ENCODE measurements at regions not wholly inside any gene's neighbourhood (a gene's known extent, or its start where the extent isn't known, plus 50 kb on each side); places are given as distances from the start of the nearest gene placed in this dataset.
A peak's percentile ranks its signal among the peaks of the same experiment; 100 is the strongest.

DNA sequence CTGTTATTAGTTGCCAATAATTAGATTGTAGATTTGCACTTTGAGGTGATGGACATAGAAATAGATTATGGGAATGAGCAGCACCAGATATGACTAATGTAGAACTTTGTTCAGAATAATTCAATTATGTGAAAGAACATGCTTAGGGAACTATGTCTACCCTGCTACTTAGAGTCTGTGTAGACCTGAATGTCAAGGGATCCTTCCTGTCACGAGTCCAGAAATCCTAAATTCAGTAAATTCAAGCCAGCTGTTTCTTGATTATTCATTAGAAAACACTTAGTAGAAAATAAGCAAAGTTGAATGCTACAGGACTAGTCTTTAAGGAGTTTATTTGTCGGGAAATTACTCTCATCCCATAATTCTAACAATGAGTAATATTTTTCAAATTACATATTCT, 887.3 kb upstream of the SEMA6A start:
- DNase-seq = no peak

DNA sequence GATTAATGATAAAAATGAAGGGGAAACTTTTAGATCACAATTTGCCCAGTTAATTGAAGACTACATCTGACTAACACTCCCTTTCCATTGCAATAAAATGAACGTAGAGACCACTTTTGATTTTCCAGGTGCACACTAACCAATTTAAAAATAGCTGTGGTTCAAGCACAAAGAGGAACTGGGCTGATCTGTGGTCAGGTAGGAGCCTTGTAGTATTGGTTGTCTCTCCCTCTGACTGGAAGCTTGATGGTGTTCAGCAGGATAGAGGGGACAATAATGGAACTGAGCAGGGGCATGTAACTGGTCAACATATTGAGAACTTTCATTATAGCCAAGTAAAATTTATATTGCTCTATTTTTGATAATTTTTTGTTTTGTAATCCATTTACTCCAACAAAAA, 886.8 kb upstream of the SEMA6A start:
- no peak for DNase-seq

DNA sequence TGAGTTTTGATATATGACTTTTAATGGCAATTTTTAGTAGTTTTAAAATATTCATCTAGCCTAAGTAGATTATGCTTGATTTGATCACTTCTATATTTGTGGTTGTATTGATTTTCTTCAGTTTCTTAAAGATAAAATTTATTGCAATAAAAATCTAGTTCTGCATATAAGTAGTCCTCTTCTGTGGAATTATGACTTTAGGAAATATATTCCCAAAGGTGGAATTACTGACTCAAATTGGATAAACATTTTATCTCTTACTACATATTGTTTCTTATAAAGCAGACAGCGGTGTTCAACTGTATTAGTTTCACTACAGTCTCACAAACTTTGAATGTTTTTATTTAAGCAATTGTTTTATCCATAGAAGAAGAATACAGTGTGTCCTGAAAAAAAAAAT, 883.0 kb upstream of the SEMA6A start:
- DNase-seq = no peak

DNA sequence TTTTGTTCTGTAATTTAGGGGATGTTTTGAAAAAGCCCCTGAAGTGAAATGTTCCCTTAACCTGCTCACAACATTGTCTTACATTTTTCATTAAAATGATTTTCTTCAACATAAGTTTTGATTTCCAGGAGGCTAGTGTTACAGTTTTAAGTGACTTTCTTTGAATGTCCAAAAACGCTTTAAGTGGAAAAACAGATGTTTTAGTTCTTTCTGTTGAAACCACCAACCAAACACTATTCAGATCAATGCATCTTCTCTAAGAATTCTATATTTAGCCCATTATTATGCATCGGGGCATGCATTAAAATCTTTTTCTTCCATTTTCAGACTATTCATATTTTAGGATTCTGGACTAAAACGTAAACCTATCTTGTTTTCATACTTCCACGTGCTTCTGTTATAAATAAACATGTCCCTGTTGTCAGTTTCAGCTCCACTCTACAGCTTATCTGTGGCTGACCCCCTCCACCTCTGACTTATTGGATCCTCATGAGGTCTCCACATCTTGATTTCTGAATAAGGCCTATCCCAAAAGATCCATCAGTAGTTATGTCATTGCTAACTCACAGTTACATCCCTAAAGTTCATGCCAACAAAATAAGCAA, 882.3 kb upstream of the SEMA6A start:
- no peak for DNase-seq

DNA sequence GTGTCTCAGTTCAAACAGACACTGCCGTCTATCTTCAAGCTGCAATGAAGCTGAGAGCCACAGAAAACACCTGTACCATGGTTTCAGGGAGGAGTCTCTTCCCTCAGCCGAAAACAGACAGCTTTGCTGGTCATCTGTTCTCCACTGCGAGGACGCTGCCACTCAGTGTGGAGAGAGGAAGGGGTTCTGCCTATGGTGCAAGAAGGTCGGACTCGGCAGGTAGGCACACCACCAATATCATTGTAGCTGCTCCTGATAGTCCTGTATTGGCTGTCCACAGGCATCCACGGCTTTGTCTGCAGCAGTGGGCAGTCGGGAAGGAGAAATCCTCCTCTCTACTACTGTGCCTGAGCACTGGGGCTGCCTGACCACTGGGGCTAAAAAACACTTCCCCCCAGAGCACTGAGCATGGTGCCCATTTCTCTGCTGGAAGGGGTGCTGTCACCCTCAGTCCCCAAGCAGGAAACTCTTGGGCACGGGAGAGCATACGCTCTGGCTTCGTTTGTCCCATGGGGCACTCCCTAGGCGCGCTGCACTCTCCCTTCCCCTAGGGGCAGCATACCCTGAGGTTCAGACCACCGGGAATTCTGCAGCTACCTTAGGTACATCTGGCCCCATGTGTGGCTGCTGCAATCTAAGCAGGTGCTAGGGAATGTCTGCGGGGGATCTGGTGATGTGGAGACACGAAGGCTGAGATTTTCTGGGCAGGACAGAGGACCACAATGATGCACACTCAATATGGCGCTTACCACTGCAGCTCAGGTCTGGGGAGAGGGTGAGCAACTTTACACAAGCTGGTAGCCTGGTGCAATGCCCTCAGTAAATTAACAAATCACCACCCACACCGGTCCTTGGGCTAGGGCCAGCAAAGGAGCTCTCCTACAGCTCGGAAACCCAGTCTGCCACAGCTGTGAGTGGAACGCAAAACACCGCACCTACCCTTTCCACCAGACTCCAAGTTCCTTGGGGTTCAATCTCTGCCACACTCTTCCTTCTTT, 880.9 kb upstream of the SEMA6A start:
- no peak for DNase-seq

DNA sequence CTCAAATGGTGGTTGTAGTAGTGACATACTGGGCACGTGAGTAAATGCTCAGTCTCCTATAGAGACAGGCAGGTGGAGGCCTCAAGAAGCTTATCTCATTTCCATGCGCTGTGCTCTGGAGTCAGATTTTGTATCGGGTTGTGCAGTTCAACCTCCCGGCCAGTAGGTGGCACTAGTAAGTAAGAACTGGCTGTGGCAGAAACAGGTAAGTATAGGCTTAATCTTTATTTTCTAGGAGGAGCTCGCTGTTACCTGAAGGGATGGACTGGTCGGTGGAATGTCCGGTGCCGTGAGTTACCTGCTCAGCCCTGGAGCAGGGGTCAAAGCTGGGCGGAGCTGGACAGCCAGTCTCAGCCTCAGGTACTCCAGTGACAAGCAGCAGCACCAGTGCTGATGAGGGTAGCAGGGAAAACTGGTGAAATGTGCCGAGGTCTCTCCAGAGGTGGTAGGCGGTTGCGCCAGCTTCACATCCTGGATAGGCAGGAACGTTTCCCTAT, 880.1 kb upstream of the SEMA6A start:
- peak; percentile 6 to 19 for DNase-seq

DNA sequence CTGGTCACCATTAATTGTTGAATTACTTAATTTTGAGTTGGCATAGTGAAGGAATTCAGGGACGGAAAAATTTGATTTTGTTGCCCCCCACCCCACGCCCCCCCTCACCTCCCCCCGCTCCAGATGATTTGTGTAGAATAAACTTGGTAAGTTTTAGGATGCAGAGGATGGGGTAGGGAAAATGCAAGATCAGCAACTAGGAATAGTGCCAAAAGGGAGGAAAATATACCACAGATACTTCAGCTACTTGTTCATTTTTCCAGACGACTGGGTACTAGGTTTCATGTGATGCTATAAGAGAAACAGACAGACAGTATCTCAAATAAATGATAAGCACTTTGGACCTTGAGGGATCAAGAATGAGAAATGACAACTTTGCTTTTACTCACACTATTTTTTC, 862.2 kb upstream of the SEMA6A start:
- no peak for DNase-seq

DNA sequence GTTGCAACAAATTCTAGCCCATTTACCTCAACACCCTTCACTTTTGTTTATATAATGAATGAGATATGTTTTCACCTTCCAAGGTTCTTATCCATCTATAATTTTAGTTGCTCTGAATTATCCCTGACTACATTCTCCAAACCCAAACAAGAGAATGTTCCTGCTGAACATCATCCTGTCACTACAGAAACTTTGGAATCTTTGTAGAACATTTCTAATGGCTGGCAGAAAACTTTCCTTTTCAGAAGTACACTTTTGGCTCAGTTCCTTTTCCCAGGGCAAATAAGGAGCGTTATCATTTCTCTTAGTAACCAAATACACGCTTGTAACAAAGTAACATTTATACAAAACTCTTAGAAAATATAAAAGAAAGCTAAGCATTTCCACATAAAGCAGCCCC, 860.6 kb upstream of the SEMA6A start:
- no peak for DNase-seq

DNA sequence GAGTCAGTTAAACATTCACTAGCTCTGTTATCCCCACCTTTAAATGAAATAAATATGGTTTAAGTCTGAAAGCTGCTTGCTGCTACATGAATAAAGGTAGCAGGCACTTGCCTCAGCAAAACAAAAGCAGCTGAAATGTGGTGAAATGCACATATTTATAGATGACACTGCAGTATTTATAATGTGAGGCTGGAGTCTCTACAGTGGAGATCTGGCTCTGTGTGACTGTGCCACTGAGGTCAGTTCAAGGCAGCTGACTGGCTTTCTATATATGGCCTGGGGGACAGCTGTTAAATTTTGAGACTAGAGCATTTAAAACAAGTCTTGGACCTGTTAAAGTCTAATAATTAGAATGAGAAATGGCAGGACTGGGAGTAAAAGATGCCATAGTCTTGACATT, 859.6 kb upstream of the SEMA6A start:
- DNase-seq = no peak

DNA sequence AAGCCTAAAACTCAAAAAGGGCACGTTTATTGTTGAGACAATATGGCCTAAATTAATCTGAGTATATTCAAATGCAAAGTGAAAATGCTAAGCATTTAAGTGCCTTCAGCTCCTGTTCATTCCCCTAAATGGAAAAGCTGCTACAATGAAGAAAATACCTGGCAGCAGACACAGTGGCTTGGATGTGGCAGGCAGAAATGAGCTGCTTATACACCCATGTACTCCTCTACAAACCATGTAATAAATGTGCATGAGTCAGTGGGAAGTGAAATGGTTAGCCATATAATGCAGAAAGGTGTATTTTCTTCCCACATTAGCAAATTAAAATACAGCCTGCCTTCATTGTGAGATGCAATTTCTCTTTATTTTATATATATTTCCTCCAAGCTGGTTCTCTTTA, 859.2 kb upstream of the SEMA6A start:
- DNase-seq = no peak

DNA sequence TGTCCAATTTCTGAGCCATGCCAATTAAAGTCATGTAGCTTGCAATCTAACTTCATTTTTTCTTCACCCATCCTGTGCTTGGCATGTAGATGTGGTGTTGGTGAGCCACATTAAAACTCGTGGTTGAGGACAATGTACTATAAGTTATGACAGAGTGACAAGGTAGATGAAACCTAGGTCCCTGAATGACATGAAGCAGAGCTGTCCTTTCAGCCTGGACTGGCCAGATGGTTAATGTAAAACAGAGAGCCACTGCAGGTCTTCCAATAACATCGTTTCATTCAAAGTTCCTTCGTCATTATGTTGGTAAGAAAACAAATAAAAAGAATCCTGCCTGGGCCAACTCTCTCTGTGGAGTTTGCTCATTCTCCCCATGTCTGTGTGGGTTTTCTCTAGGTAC, 856.5 kb upstream of the SEMA6A start:
- DNase-seq = no peak

DNA sequence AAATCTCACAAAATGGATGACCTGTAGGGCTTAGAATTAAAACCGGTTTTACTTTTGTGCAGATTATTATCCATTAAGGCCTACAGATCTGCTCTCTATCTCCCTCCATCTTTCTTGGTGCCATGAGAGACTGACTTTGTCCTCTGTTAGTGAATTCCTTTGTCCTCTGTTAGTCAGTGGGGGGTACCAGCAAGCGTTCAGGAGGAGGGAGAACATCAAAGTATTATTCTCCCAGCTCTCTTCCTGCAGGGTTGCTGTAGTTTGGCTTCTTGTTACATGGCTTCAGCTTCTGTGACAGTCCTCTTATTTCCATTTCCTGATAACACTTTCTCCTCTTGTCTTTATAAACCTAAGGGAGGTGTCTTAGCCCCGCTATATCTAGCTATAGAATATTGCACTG, 850.5 kb upstream of the SEMA6A start:
- no peak for DNase-seq

DNA sequence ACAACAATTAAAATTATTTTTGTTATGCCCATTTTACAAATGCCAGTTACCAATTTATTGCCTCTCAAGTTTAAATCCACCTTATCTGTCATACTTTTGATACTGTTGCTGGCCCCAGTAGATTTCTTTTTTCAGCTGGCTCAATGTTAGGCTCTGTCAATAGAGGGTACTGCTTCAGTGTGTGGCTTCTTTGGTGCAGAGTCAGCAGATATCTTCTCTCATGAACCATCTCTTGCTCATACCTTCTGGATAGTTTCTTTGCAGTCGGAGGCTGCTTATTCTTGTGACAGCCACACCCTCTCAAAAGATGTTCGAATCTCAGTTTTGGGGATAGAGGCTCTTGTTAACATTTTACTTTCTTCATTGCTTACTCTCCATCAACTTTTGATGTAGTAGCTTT, 849.9 kb upstream of the SEMA6A start:
- no peak for DNase-seq

DNA sequence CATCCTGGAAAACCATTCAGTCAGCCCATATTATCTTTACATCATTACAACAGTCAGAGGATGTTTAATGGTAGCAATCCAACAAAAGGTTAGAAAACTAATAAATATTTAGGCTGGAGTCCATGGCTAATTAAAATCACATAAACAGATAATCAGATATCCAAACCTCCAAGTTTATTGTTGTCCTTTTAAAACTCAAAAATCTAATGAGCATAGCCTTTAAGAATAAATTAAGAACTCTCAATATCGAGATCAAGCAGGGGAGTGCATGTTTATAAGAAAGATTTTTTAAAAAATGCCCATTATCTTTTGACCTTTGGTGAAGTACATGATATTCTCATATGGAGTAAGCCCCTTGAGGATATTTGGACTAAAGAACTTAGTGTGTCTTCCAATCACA, 842.9 kb upstream of the SEMA6A start:
- no peak for DNase-seq

DNA sequence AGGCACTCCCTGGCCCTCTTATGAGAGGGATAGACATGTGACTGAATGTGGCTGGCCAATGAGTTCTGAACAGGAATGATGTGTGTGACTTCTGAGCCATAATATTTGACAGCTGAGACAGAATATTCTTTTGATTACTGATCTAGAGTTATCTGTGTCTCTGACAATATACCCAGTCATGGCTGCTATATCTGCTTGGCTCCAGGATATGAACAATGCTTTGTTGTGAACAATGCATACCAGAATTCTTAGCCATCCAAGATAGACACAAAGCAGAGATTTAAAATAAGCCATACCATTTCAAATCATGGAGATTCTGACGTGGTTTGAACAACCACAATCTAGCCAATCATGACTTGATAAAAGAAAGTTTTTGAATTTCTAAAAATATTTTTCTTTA, 840.3 kb upstream of the SEMA6A start:
- no peak for DNase-seq

DNA sequence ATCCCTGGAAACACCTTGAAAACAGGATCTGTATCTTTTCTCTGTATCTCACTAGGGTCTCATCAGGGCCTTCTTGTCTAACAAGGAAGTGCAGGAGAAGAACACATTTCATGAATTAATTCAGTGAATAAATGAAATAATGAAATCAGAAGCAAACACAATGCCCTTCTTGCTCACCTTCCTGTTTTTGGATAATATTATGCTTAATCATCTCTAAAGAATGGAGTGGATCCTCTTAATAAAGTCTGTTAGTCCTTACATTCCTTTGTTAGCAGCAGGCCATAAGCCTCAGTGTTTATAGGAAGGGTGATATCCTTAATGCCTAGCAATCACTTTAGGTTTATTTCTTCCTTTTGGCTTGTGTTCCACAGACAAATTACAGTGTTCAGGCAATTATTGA, 837.1 kb upstream of the SEMA6A start:
- DNase-seq = no peak

DNA sequence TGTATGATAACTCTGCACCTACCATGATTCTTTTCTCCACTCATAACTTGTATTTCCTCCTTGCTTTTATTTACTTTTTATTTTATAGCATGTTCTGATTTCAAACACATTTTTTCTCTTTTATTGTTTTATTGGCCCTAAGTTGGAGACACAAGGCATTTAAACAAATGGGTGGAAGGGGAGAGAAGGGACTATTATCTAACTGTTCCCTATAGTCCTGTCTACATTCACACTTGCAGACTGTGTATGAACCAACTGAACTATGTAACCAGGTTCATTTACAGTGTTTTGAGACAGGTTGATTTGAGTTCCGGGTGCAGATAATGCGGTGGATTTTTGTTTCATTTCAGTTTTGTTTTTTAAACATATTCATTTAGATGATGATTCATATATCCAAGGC, 830.6 kb upstream of the SEMA6A start:
- no peak for DNase-seq

DNA sequence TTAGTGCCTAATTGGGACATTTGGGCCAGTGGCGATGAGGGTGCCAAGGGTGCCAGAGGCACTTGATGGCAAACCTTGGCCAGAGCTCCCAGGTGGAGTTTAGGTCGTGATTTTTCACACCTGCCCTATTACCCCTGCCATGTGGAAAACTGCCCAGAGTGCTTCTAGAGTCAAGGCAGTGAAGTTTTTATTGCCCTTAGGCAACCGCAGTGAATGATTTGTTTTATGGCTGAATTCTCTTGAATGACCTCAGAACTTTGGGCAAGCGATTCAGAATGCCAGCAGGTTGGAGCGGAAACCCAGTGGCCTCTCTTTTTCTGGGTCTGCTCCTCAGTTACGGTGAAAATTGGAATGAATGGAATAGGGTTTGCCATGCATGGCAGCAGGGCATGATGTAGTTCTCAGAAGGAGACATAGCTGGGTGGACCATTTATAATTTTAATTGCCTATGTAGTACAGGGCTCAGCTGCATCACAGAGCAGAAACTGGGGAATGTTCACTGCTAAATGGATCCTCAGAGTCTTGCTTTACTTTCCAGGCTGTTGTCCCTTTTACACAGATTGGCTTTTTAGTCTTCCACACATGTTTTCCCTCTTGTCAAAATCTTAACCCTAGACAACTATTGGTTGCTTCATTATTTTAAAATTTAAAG, 820.0 kb upstream of the SEMA6A start:
- DNase-seq = no peak

DNA sequence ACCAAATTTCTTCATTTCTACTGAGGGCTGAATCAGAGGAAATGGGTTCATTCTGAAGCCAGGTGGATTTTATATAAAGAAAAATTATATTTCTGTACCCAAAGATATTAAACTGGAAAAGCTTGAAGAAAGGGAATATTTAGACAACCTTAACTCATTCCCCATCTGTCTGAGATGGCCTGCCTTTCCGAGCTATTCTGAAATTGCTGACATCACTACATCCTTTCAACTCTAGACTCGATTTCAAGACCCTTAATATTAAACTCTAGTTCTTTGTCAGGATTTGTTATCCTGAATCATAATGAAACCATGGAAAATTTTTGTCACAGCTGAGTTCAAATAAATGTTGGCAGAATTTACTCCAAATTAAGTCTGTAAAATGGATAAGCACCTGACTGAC, 818.5 kb upstream of the SEMA6A start:
- no peak for DNase-seq

DNA sequence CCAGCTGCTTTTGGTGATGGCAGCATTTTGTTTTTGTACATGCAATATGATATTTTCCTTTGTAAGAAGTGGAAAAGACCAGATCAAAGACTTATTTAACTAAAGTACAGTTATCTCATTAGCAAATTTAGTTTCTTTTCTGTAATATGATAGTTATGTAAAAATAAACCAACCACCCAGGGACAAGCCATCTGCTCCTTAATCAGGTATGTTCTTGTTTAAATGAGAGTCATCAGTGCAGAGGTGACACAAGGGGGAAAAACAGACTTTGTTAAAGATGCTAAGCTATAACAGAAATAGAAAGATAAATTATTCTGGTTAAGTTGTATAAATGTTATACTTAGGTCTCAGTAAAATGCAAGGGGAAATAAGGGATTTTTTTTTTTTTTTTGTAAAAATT, 805.7 kb upstream of the SEMA6A start:
- no peak for DNase-seq

DNA sequence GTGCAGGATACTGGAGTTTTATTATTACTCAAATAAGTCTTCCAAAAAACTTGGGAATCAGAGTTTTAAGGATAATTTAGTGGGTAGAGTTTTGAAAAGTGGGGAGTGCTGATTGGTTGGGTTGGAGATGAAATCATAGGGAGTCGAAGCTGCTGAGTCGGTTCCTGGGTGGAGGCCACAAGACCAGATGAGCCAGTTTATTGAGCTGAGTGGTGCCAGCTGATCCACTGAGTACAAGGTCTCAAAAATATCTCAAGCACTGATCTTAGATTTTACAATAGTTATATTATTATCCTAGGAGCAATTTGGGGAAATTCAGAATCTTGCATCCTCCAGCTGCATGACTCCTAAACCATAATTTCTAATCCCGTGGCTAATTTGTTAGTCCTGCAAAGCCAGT, 804.9 kb upstream of the SEMA6A start:
- DNase-seq = no peak

DNA sequence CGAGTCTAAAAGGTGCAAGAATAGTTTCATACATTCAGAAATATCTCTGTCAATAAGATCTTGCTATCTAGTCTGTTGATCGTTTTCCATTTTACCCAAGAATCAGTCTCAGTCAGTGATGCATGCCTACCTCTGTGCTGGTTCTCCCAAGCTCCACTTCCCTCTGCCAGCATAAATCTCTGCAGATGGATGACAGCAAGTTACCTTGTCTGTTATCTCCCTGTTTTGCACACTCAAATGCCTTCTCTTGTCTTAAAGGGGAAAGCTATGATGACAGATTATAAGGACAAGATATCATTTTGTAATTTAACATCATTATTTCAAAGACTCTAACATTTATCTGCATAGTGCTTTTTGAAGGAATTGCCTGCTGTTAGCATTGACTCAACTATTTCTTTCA, 802.1 kb upstream of the SEMA6A start:
- no peak for DNase-seq

DNA sequence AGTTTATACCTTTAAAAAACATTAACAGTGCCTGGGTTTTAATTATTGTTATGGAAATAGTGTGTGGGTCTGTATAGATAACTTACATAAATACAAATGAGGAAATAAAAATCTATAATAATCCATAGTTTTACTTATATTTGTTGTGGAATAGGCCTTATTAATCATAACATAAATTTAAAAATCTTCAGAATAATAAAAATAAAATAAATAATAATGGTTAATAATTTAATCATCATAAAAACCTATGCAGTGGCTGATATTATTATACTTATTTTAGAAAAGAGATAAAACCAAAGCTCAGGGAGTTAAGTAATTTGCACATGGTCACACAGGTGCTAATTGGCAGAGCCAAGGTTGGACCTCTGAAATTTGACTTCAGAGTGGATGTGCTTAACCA, 785.3 kb upstream of the SEMA6A start:
- no peak for DNase-seq

DNA sequence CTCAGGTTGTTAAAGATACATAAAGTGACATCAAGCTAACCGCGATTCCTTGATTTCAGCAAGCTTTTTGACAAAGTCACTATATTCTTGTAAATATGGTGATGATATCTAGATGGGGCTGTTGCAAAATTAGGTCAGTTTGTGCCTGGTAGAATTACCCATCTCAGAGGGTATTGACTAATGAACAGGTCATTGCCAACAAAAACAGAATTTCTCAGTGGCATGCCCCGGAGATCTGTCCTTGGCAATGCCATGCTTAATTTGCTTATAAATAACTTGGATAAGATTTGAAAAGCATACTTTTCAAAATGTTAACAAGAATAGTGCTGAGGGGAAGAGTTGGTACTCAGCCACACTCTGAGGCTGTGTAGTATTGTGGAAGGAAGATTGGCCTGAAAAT, 783.3 kb upstream of the SEMA6A start:
- DNase-seq = no peak

Data from stimulated activated CD4-positive, alpha-beta T cell treated with anti-CD3 and anti-CD28 coated beads, Interleukin-4, amount 100 ng/mL, for 4 hours (primary cell).